ENCODE measurements at regions not wholly inside any gene's neighbourhood (a gene's known extent, or its start where the extent isn't known, plus 50 kb on each side); places are given as distances from the start of the nearest gene placed in this dataset.
"Not testable (repeated sequence)": the region's sequence is repeated elsewhere in the genome, so short reads cannot be mapped to it uniquely, and the experiment has no call there.

- no peak for DNase-seq
Observed at GRCh38 chr7:13106513-13106912, 419.1 kb downstream of the ARL4A start.

DNA sequence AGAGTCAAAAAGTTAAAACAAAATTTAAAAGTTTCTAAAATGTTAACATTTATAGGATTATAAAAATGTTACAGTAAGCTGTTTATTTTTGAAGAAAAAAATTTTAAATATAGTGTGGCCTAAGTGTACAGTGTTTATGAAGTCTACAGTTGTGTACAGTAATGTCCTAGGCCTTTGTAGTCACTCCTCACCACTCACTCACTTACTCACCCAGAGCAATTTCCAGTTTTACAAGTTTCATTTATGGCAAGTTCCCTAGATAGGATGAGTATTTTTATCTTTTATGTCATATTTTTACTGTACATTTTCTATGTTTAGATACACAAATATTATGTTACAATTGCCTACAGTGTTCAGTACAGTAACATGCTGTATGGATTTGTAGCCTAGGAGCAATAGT, 419.9 kb downstream of the ARL4A start:
- no peak for DNase-seq

DNA sequence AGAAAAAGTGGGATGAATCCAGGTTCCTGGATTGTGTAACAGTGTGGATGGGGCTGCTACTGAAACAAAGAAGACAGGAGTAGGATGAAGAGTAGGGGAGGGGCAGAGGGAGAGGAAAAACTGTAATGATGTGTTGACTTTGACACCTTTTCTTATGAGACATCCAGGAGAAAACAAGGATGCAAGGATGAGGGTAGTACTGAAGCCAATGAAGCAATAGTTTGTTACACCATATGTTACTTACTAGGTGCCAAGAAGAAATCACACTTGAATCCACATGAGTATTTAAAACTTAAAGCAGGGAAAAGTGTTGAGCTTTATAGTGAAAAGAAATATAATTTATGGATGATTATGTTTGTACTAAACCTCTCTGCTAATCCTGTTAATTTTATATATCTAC, 420.6 kb downstream of the ARL4A start:
- no peak for DNase-seq

- no peak for DNase-seq
Observed at GRCh38 chr7:13109201-13109600, 421.8 kb downstream of the ARL4A start.

- DNase-seq = no peak
Observed at GRCh38 chr7:13110107-13110506, 422.7 kb downstream of the ARL4A start.

GRCh38 chr7:13111230-13111629, 423.8 kb downstream of the ARL4A start:
- no peak for DNase-seq

GRCh38 chr7:13114240-13114639, 426.8 kb downstream of the ARL4A start:
- not testable (repeated sequence) for DNase-seq

- no peak for DNase-seq
Observed at GRCh38 chr7:13115157-13115772, 427.8 kb downstream of the ARL4A start.

DNA sequence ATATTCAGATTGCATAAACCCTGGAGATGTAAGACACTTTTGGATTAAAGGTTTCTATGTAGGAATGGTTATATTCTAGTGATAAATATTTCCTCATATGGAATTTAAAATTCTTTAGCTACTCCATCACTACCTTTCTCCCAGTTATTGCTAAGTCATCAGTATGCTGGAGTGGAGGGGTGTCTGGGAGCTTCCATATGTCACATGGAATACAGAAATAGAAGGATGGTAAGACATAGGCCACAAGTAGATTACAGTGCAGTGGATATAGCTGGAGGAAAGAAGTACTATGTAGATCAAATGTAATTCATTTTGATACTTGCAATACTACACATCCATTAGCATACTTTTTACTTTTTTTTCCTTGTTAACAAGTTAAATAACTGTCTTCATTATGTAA, 428.4 kb downstream of the ARL4A start:
- no peak for DNase-seq

- no peak for DNase-seq
Observed at GRCh38 chr7:13117103-13117502, 429.7 kb downstream of the ARL4A start.

- no peak for DNase-seq
Observed at GRCh38 chr7:13117592-13117991, 430.2 kb downstream of the ARL4A start.

DNA sequence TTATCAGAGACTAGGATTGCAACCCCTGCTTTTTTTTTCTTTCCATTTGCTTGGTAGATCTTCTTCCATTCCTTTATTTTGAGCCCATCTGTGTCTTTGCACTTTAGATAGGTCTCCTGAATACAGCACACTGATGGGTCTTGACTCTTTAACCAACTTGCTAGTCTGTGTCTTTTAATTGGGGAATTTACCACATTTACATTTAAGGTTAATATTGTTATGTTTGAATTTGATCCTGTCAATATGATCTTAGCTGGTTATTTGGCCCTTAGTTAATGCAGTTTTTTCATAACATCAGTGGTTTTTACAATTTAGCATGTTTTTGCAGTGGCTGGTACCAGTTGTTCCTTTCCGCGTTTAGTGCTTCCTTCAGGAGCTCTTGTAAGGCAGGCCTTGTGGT, 437.2 kb downstream of the ARL4A start:
- DNase-seq = not testable (repeated sequence)

DNA sequence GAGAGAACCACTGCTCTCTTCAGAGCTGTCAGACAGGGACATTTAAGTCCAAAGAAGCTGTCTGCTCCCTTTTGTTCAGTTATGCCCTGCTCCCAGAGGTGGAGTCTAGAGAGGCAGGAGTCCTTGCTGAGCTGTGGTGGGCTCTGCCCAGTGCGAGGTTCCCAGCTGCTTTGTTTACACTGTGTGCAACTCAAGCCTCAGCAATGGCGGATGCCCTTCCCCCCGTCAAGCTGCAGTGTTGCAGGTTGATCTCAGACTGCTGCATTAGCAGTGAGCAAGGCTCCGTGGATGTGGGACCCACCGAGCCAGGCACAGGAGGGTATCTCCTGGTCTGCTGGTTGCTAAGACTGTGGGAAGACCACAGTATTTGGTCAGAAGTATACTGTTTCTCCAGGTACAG, 438.9 kb downstream of the ARL4A start:
- no peak for DNase-seq

DNA sequence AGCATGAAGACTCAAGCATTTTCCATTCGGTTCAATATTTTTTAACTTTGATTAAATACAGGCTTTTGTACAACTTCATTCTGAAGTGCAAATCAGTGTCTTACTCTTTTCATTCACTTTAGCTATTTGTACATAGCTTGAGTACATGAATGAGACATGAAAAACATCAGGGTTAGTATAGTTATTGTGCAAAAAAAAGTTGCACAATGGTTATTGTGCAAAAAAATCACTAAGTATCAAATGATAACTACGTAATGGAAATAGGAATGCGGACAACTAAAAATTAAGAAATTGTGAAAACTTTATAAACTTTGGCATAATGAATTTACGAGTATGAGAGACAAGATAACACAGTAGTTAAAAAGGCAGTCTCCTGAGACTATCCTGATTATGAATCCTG, 442.9 kb downstream of the ARL4A start:
- no peak for DNase-seq

DNA sequence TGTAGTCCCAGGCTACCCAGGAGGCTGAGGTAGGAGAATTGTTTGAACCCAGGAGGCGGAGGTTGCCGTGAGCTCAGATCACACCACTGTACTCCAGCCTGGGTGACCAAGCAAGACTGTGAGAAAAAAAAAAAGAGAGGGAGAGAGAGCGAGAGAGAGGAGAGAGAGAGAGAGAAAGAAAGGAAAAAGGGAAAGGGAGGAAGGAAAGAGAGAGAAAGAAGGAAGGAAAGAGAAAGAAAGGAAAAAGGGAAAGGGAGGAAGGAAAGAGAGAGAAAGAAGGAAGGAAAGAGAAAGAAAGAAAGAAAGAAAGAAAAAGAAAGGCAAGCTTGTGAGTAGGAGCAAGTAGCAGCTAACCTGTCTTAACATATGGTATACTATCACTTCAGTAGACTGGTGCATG, 443.5 kb downstream of the ARL4A start:
- not testable (repeated sequence) for DNase-seq

DNA sequence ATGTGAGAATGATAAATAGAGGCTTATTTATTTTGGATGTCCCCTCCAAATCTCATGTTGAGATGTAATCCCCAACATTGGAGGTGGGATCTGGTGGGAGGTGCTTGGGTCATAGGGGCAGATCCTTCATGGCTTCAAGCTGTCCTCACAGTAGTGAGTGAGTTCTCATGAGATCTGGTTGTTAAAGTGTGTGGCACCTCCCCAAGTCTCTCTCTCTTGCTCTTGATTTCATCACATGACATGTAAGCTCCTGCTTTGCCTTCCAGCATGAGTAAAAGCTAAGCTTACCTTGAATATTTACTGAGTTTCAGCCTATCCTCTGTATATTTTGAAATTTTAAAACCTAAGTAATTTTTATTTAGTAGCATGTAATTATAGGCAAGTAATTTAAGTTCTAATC, 444.9 kb downstream of the ARL4A start:
- DNase-seq = no peak

DNA sequence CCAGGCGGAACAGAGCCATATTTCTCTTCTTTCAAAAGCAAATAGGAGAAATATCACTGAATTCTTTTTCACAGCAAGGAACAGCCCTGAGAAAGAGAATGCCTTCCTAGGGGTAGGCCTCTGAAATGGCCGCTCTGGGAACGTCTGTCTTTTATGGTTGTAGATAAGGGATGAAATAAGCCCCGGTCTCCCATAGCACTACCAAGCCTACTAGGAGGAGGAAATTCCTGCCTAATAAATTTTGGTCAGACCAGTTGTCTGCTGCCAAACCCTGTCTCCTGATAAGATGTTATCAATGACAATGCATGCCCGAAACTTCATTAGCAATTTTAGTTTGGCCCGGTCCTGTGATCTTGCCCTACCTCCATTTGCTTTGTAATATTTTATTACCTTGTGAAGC, 448.9 kb downstream of the ARL4A start:
- DNase-seq = not testable (repeated sequence)

DNA sequence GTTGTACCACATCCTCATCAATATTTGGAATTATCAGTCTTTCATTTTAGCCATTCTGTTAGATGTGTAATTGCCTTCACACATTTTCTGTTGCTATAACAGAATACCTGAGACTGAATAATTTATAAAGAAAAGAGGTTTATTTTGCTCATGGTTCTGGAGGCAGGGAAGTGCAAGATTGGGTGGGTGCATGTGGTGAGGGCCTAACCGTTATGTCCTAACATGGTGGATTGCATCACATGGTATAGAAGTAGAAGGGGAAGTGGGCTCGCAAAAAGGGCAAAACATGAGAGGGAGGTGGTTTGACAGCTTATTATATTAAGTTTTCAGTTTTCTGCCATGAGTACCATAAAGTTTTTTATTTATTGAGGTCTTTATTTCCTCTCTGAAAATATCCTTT, 452.0 kb downstream of the ARL4A start:
- DNase-seq = no peak

DNA sequence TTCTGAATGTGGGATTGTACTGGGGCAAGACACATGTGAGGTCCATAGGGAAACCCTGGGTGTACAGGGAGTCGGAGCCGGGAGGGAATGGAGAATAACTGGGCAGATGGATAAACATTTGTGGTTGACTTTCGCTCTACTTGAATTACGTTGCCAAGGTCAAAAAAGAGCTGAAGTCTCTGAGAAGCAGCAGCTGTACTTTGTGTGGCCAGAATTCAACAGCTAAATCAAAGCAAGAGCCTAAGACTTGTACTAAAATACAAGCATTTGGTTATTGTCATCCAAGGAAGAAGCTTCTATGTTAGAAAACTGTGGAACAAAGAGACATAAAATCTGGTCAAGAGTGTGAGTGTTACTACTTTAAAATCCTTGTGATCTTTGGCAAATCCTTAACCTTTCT, 457.2 kb downstream of the ARL4A start:
- DNase-seq = no peak

GRCh38 chr7:13148548-13148947, 461.1 kb downstream of the ARL4A start:
- DNase-seq = no peak

DNA sequence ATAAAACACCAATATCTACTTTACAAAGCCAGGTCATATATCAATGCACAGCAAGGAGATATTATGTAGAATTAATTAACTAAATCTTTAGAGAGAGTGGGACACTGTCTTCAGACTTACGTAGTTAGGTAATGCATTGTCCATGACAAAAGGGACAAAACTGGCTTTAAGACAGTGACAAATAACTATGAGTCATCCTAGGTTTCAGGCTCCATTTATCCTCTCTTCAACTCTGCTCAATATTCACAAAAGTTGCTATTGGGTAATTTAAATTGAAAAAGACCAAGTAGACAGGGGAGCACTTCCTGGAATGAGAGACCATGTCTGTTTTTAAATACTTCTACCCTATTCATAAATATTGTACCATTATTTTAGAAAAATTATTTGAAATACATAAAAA, 464.5 kb downstream of the ARL4A start:
- no peak for DNase-seq

- DNase-seq = no peak
Observed at GRCh38 chr7:13152755-13153154, 465.3 kb downstream of the ARL4A start.

- no peak for DNase-seq
Observed at GRCh38 chr7:13153266-13153665, 465.8 kb downstream of the ARL4A start.

DNA sequence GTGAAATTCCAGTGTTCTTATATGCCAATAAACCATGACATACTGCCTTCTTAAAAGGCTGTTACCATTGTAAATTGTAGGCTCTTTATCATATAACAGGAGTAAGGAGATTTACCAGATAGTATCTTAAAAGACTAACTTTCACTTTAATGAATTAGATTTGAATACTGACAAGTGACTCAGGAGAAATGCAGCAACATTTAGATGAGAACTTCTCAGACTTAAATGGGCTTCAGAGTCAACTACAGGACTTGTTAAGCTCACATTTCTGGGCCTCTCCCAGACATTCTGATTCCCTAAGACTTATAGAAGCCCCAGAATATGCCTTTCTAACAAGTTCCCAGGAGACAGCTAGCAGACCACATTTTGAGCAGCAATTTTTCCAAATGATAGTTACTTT, 466.3 kb downstream of the ARL4A start:
- no peak for DNase-seq

GRCh38 chr7:13155188-13155587, 467.8 kb downstream of the ARL4A start:
- DNase-seq = no peak

- DNase-seq = no peak
Observed at GRCh38 chr7:13159003-13159402, 471.6 kb downstream of the ARL4A start.
